HepG2 (cell line): ENCODE measurements at regions not wholly inside any gene's neighbourhood (a gene's known extent, or its start where the extent isn't known, plus 50 kb on each side); places are given as distances from the start of the nearest gene placed in this dataset.
"Not testable (repeated sequence)": the region's sequence is repeated elsewhere in the genome, so short reads cannot be mapped to it uniquely, and the experiment has no call there.

Source experiments
- ATAC-seq: fragments of 200-7000 bp; cut with Tn5 transposase; 3 replicates; pipeline ENCODE4 v1.9.1; 2020; ENCODE audit warnings: mild to moderate bottlenecking, moderate library complexity
- BruUV-seq: library from RNA; stranded (reverse); fragments of 400-500 nt; replicated peaks from 2 replicates; lab custom pipeline; 2021; lab: Mats Ljungman, UMichigan
- CTCF ChIA-PET: fragments of 300-600 bp; formaldehyde crosslinking; extraction: SDS; loops from one replicate; lab custom pipeline; 2021; ENCODE audit warnings: low total read pairs, inconsistent platforms, low intra/inter-chr PET ratio; lab: Yijun Ruan, JAX
- POLR2A ChIA-PET: fragments of 350-600 bp; sonication (Branson Sonifier 250); formaldehyde crosslinking; loops from one replicate; lab custom pipeline; 2020; ENCODE audit warnings: antibody characterized with exemption, inconsistent platforms; lab: Yijun Ruan, JAX
- DNase-seq: peaks from one replicate; pipeline ENCODE4 v3.0.0-alpha.2; 2015; ENCODE audit warnings: low spot score
- FAIRE-seq: peaks from 3 replicates; lab custom pipeline; 2011; peaks lifted over from hg19 to GRCh38; lab: Jason Lieb, UNC
- H2AFZ ChIP-seq: one replicate; pipeline ENCODE4 v1.6.1; 2011; ENCODE audit warnings: low read length, inconsistent platforms
- H3K27ac ChIP-seq: fragments of 300-600 bp; 3 replicates; pipeline ENCODE4 v1.8.0; 2011; ENCODE audit warnings: mixed run types, mild to moderate bottlenecking, mixed read lengths, low read length, inconsistent platforms; ENCODE audit not compliant: insufficient read depth; ENCODE audit errors: extremely low read length
- H3K27me3 ChIP-seq, 2 experiments: fragments of 200-600 bp in 1 of 2; 2 replicates in 1 of 2; 3 replicates in 1 of 2; pipeline versions ENCODE4 v1.6.0 to v1.8.0; 2011; ENCODE audit warnings: low read length in 2 of 2, mild to moderate bottlenecking in 2 of 2, moderate library complexity in 2 of 2, inconsistent platforms in 1 of 2; ENCODE audit not compliant: insufficient read depth in 2 of 2, control insufficient read depth in 1 of 2
- H3K36me3 ChIP-seq, 2 experiments: fragments of 200-600 bp in 1 of 2; replicated peaks in 1 of 2; 2 replicates in 1 of 2; 3 replicates in 1 of 2; pipeline versions ENCODE4 v1.5.1 to v1.8.0; 2011; ENCODE audit warnings: low read length in 2 of 2, inconsistent platforms in 1 of 2; ENCODE audit not compliant: insufficient read depth in 2 of 2, control insufficient read depth in 1 of 2
- H3K4me1 ChIP-seq: 2 replicates; pipeline ENCODE4 v1.5.1; 2012; ENCODE audit warnings: low read length, inconsistent platforms; ENCODE audit not compliant: insufficient read depth
- H3K4me2 ChIP-seq: 2 replicates; pipeline ENCODE4 v1.6.0; 2011; ENCODE audit warnings: low read depth, low read length, inconsistent platforms
- H3K4me3 ChIP-seq, 3 experiments: fragments of 200-600 bp in 1 of 3; sonication (generic), shearing (Covaris generic) in 1 of 3; replicated peaks in 1 of 3; 2 replicates each; pipeline ENCODE4 v1.5.1; 2011 to 2016; ENCODE audit warnings: low read length in 3 of 3, inconsistent platforms in 2 of 3, low read depth in 2 of 3, mild to moderate bottlenecking in 2 of 3, control low read depth in 1 of 3, mixed read lengths in 1 of 3; ENCODE audit not compliant: insufficient read depth in 1 of 3
- H3K79me2 ChIP-seq: one replicate; pipeline ENCODE4 v1.6.1; 2011; ENCODE audit warnings: low read length, inconsistent platforms; ENCODE audit not compliant: insufficient read depth
- H3K9ac ChIP-seq: 2 replicates; pipeline ENCODE4 v1.6.0; 2011; ENCODE audit warnings: mild to moderate bottlenecking, low read depth, low read length, inconsistent platforms; ENCODE audit not compliant: insufficient read depth
- H3K9me3 ChIP-seq: 2 replicates; pipeline ENCODE4 v1.5.1; 2012; ENCODE audit warnings: mild to moderate bottlenecking, low read length
- H4K20me1 ChIP-seq: 2 replicates; pipeline ENCODE4 v1.6.0; 2011; ENCODE audit warnings: inconsistent platforms, mild to moderate bottlenecking, low read length, moderate library complexity; ENCODE audit not compliant: insufficient read depth
- MAFK ChIP-seq, 2 experiments: IDR thresholded peaks in 1 of 2; conservative IDR thresholded peaks in 1 of 2; 2 replicates each; pipeline ENCODE4 v1.6.1; 2011; ENCODE audit warnings: improper control_type of control experiment in 2 of 2, low read length in 2 of 2
- WGBS: methylation state at CpG from one replicate; pipeline ENCODE4 v1.1.6; 2017; ENCODE audit warnings: low lambda C conversion rate; 5-methylcytosine and 5-hydroxymethylcytosine counted together
- in situ Hi-C: cut with HindIII; loops from 2 replicates; pipeline ENCODE4 v1.10.0; 2017; ENCODE audit warnings: low pct_unique_long_range_greater_than_20kb; ENCODE audit not compliant: extremely low pct_ligation_motif_present
- intact Hi-C: fragments of 100-400 bp; cut with micrococcal nuclease; formaldehyde crosslinking; loops from one replicate; pipeline ENCODE4 v1.10.0; 2022; ENCODE audit not compliant: unreplicated experiment

DNA sequence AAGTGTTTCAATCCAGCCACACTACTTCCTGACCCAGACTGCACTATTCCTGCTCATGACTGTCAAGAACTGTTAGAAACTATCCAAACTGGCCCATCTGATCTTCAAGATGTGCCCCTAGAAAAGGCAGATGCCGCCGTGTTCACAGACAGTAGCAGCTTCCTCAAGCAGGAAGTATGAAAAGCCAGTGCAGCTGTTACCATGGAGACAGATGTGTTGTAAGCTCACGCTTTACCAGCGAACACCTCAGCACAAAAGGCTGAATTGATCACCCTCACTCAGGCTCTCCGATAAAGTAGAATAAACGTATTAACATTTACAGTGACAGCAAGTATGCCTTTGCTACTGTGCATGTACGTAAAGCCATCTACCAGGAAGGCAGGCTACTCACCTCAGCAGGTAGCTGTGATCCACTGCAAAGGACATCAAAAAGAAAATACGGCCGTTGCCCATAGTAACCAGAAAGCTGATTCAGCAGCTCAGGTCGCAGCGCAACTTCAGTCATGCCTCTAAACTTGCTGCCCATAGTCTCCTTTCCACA lies 132.9 kb upstream of the ROPN1B start:
- not testable (repeated sequence) for DNase-seq
- 69% methylated on average over 11 of the region's 11 CpGs for WGBS

DNA sequence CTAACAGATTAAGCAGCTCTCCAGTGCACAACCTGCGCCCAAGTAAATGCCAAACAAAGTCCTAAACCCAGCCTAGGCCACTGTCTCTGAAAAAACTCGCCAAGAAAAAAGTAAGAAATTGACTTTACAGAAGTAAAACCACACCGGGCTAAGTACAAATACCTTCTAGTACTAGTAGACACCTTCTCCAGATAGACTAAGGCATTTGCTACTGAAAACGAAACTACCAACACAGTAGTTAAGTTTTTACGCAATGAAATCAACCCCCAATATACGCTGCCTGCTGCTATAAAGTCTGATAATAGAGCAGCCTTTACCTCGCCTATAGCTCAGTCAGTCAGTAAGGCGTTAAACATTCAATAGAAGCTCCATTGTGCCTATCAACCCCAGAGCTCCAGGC lies 132.2 kb upstream of the ROPN1B start:
- POLR2A ChIA-PET = not testable (repeated sequence)

More for the DNA sequence above, 132.9 kb upstream of the ROPN1B start:
- H3K9ac ChIP-seq, in situ Hi-C loops, CTCF ChIA-PET, H2AFZ ChIP-seq, H3K27ac ChIP-seq, H3K36me3 ChIP-seq, H4K20me1 ChIP-seq, BruUV-seq, ATAC-seq, H3K27me3 ChIP-seq, H3K4me3 ChIP-seq, H3K4me1 ChIP-seq, intact Hi-C loops, H3K9me3 ChIP-seq, H3K79me2 ChIP-seq, POLR2A ChIA-PET, H3K4me2 ChIP-seq: not testable (repeated sequence)
- FAIRE-seq = peak; percentile 18
- peak in 1 of 2 experiments; percentile 20; a peak in 1 of 4 replicates for TF ChIP-seq MAFK (conservative IDR thresholded peaks at IDR 0.05 in 1 of 2, IDR thresholded peaks at IDR 0.05 in 1 of 2; ENCODE audit: low read length in 2 of 2)

DNA sequence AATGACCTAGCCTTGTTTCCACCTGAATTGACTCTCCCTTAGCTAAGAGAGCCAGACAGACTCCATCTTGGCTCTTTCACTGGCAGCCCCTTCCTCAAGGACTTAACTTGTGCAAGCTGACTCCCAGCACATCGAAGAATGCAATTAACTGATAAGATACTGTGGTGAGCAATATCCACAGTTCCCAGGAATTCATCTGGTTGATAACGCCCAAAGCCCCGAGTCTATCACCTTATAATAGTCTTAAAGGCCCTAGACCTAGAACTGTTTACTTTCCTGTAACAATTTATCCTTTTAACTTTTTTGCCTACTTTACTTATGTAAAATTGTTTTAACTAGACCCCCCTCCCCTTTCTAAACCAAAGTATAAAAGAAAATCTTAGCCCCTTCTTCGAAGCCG lies 130.1 kb upstream of the ROPN1B start:
- CTCF ChIA-PET = not testable (repeated sequence)

More for the DNA sequence above, 132.2 kb upstream of the ROPN1B start:
- intact Hi-C loops, BruUV-seq, ATAC-seq, DNase-seq, H3K4me3 ChIP-seq, H3K4me2 ChIP-seq, CTCF ChIA-PET, in situ Hi-C loops, H3K4me1 ChIP-seq, H4K20me1 ChIP-seq, H3K36me3 ChIP-seq, H2AFZ ChIP-seq, H3K27ac ChIP-seq, FAIRE-seq, H3K9ac ChIP-seq, H3K27me3 ChIP-seq, H3K9me3 ChIP-seq, H3K79me2 ChIP-seq: not testable (repeated sequence)
- WGBS = 86% methylated on average over 8 of the region's 8 CpGs

DNA sequence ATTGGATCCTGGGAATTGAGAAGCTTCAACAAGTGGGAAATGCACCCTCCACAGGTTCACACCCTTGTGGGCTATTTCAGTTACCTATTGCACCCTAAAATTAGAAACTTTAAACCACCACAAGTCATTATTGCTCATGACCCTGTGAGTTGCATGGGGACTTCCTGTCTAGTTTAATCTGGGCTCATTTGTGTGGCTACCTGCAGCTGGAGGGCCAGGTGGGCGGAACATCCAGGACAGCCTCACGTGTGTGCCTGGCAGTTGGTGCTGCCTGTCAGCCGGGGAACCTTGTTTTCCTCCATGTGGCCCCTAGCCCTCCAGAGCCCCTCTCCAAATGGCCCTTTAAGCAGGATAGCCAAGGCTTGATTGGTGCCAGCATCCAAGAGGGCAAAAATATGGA lies 128.5 kb upstream of the ROPN1B start:
- in situ Hi-C loops, H2AFZ ChIP-seq, BruUV-seq, intact Hi-C loops, H3K9ac ChIP-seq, ATAC-seq, DNase-seq, H3K4me2 ChIP-seq, FAIRE-seq, H3K36me3 ChIP-seq, H4K20me1 ChIP-seq, H3K27me3 ChIP-seq, CTCF ChIA-PET, POLR2A ChIA-PET, H3K9me3 ChIP-seq, H3K4me1 ChIP-seq, H3K79me2 ChIP-seq, H3K27ac ChIP-seq, H3K4me3 ChIP-seq: not testable (repeated sequence)
- no CpG with 5 or more reads among the region's 3 CpGs for WGBS

More for the DNA sequence above, 130.1 kb upstream of the ROPN1B start:
- POLR2A ChIA-PET, intact Hi-C loops, H3K4me2 ChIP-seq, BruUV-seq, in situ Hi-C loops, H4K20me1 ChIP-seq, H3K36me3 ChIP-seq, H3K4me3 ChIP-seq, H2AFZ ChIP-seq, H3K9ac ChIP-seq, H3K4me1 ChIP-seq, H3K79me2 ChIP-seq, DNase-seq, H3K27ac ChIP-seq, FAIRE-seq, ATAC-seq, H3K9me3 ChIP-seq, H3K27me3 ChIP-seq: not testable (repeated sequence)
- 85% methylated on average over 5 of the region's 5 CpGs for WGBS
